Mesodermal cell (in vitro differentiated cells): ENCODE measurements at regions not wholly inside any gene's neighbourhood (a gene's known extent, or its start where the extent isn't known, plus 50 kb on each side); places are given as distances from the start of the nearest gene placed in this dataset.

Source experiments
- H3K27ac ChIP-seq: 2 replicates; pipeline ENCODE4 v1.7.0; 2013; ENCODE audit warnings: mild to moderate bottlenecking, low read depth, low read length, moderate library complexity; ENCODE audit not compliant: severe bottlenecking
- H3K36me3 ChIP-seq: 2 replicates; pipeline ENCODE4 v1.7.1; 2013; ENCODE audit warnings: mild to moderate bottlenecking, low read length, moderate library complexity; ENCODE audit not compliant: control insufficient read depth, insufficient read depth
- H3K4me1 ChIP-seq: one replicate; pipeline ENCODE4 v1.7.1; 2013; ENCODE audit warnings: mild to moderate bottlenecking, low read length; ENCODE audit not compliant: insufficient read depth, control insufficient read depth, poor library complexity, severe bottlenecking
- H3K4me3 ChIP-seq: 2 replicates; pipeline ENCODE4 v1.7.0; 2013; ENCODE audit warnings: low read length, control low read depth, mild to moderate bottlenecking; ENCODE audit not compliant: insufficient read depth, poor library complexity, severe bottlenecking; ENCODE audit errors: extremely low read depth
- H3K9me3 ChIP-seq: 2 replicates; pipeline ENCODE4 v1.7.1; 2013; ENCODE audit warnings: mild to moderate bottlenecking, low read length, moderate library complexity; ENCODE audit not compliant: control insufficient read depth
- WGBS, 2 experiments: methylation state at CpG; one replicate each; pipeline ENCODE4 v1.1.5; 2013; ENCODE audit warnings: missing lambda C conversion rate in 2 of 2; ENCODE audit not compliant: insufficient coverage in 2 of 2; 5-methylcytosine and 5-hydroxymethylcytosine counted together

DNA sequence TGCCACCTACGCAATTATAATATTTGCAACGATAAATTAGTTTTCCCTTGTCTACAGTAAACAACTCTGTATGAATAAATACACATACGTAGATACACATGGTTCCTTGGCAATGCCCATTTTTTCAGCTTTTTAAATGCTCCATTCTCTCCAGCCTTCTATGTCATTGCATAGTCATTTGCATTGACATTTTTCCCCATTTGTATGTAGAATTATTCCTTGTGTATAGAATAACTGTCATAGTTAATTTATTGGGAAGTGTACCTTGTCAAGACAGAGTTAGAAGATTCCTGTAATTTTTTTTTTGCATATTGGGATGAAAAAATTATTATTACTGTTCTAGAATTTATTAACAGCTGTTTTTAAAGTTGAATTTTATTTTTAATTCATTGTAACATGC, 736.7 kb upstream of the DPPA4 start:
- H3K4me1 ChIP-seq = no peaks in the 10 kb centered on the region
- no peaks in the 10 kb centered on the region for H3K36me3 ChIP-seq
- no peak overlapping the region for H3K27ac ChIP-seq
- H3K9me3 ChIP-seq = peaks cover 11% of the 10 kb centered on the region
- WGBS, 2 experiments = 88 to 89% methylated on average over 1 to 3 of the region's 3 CpGs
- H3K4me3 ChIP-seq = no peak overlapping the region

DNA sequence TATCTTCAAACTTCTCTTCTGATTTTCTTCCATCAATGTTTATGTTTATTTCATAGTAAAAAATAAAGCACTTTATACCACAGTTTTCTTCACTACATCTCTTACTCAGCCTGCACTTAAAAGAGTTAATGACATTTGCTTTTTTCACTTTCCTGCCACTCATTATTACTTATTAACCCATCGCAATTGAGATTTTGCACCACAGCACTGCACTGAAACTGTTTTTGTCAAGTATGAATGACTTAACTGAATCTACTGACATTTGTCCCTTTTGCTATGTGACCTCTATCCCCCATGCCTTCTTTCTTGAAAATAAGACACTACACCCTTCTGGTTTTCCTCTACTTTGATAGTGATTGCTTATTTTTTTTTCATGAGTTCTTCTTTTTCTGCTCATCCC, 739.7 kb upstream of the DPPA4 start:
- H3K4me1 ChIP-seq = no peaks in the 10 kb centered on the region

DNA sequence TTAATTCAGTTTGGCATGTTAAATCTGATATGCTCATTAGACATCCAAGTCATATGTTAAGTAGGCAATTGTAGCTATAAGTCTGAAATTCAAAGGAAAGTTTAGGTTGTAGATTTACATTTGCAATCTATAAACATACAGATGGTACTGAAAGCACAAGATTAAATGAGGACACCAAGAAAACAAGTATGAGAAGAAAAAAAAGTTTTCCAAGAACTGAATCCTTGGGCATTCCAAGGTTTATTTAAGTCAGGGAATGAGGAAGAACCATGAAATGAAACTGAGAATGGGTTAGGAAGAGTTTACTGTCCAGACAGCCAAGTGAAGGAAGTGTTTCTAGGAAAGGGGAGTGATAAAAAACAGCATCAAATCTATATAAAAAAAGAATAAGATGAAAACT, 756.1 kb upstream of the DPPA4 start:
- H3K4me3 ChIP-seq = no peak overlapping the region

More for the DNA sequence above, 739.7 kb upstream of the DPPA4 start:
- H3K9me3 ChIP-seq = peaks cover 6% of the 10 kb centered on the region
- WGBS, 2 experiments = 80% methylated on average over 1 of the region's 1 CpG; no CpG with 5 or more reads in 1 of the 2 experiments
- no peak overlapping the region for H3K27ac ChIP-seq
- H3K4me3 ChIP-seq = no peak overlapping the region
- no peaks in the 10 kb centered on the region for H3K36me3 ChIP-seq

DNA sequence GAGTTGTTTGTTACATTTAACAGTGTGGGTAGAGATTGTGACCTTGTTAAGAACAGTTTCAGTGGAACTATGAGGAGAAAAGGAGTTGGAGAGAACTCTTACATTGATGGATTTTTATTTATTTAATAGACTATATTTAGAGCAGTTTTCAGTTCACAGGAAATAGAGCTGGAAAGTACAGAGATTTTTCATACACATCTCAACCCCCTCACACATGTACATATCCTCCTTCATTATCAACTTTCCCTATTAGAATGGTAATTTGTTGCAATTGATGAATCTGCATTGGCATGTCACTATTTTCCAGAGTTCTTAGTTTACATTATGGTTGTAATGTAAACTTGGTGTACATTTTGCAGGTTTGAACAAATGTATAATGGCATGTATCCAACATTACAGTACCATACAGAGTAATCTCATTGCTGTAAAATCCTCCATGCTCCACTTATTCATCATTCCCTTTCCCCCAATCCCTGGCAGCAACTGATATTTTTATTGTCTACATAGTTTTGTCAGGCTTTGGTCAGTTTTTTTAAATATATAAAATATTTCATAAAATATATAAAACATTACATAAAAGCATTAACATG, 756.6 kb upstream of the DPPA4 start:
- no peaks in the 10 kb centered on the region for H3K36me3 ChIP-seq
- H3K9me3 ChIP-seq = no peaks in the 10 kb centered on the region
- H3K4me1 ChIP-seq = no peaks in the 10 kb centered on the region
- H3K4me3 ChIP-seq = no peak overlapping the region
- H3K27ac ChIP-seq = no peak overlapping the region

More for the DNA sequence above, 756.1 kb upstream of the DPPA4 start:
- H3K27ac ChIP-seq = no peak overlapping the region
- no peaks in the 10 kb centered on the region for H3K9me3 ChIP-seq
- H3K4me1 ChIP-seq = no peaks in the 10 kb centered on the region
- H3K36me3 ChIP-seq = no peaks in the 10 kb centered on the region

DNA sequence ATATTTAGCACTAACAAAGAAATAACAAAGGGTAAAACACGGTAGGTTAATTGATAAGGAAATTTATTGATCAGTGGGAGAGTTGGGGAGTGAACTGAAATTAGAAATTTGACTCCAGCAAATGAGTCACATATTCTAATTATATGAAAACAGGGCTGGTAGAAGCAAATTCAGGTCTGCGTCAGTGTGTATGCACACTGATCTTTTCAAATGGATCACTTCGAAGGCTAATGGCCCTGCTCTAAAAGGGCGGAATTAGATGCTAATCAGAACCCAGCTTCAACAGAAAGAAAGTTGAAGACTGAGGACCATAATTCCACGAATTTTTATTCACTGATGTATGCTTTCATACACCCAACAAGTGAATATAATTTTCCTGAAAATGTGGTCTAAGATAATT, 762.4 kb upstream of the DPPA4 start:
- 88 to 93% methylated on average over 2 to 3 of the region's 5 CpGs for WGBS, 2 experiments
- Histone ChIP-seq H3K27ac (no peak overlapping the region), H3K36me3 (no peaks in the 10 kb centered on the region), H3K4me3 (no peak overlapping the region), H3K4me1 (no peaks in the 10 kb centered on the region), H3K9me3 (no peaks in the 10 kb centered on the region)

DNA sequence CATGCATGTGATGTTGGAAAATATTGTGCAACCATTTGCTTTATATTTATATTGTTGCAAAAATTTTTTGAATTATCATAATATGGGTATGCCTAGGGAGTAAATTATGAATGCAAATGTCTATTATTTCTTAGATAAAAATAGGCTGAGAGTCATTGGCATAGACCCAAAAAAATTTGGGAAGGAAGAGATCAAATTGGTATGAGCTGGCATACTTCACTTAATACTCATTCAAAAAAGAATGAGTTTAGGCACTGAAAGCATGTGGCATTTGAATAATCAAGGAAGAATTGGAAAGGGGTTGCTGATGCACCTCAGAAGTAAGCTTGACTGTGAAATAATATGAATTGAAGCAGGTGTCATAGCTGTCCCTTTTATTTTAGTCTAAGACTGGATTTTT, 764.0 kb upstream of the DPPA4 start:
- H3K27ac ChIP-seq = no peak overlapping the region
- no peaks in the 10 kb centered on the region for H3K4me1 ChIP-seq
- no peaks in the 10 kb centered on the region for H3K9me3 ChIP-seq
- H3K36me3 ChIP-seq = no peaks in the 10 kb centered on the region
- no peak overlapping the region for H3K4me3 ChIP-seq

DNA sequence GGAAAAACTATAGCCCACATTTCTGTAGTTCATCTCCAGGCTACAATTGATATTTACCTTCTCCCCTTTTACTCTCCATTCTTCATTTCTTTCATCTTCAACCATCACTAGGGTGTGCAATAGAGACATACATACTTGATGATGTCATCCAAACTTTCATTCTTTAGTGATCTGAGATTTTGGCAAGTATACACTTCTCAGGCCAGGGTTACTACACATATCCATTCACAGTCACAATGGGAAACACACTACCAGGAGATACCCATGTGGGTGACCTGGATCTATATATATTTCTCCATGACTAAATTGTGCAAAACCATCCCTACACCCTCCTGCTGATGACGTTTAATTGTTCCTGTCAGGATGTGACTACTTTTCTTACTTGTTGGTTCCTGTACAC, 769.5 kb upstream of the DPPA4 start:
- Histone ChIP-seq H3K36me3 (no peaks in the 10 kb centered on the region), H3K4me3 (no peak overlapping the region)
- 86 to 100% methylated on average over 1 of the region's 1 CpG for WGBS, 2 experiments

DNA sequence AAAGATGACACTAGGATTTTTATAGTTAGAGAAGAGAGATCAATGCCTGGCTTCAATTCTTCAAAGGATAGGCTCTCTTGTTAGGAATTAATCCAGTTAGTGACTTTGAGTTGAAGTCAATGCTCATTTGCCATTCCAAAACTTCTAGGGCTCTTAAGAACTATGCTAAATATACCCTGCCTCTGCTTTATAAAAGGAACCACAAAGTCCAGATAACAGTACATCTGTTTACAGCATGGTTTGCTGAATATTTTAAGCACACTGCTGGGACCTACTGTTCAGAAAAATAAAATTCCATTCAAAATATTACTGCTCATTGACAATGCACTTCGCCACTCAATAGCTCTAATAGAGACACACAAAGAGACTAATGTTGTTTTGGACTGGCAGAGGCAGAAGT, 786.6 kb upstream of the DPPA4 start:
- WGBS, 2 experiments = no CpG with 5 or more reads among the region's 1 CpG
- H3K4me1 ChIP-seq = no peaks in the 10 kb centered on the region
- no peaks in the 10 kb centered on the region for H3K9me3 ChIP-seq
- H3K27ac ChIP-seq = no peak overlapping the region
- H3K4me3 ChIP-seq = no peak overlapping the region
- H3K36me3 ChIP-seq = no peaks in the 10 kb centered on the region

More for the DNA sequence above, 769.5 kb upstream of the DPPA4 start:
- Histone ChIP-seq H3K4me1 (no peaks in the 10 kb centered on the region), H3K27ac (no peak overlapping the region), H3K9me3 (no peaks in the 10 kb centered on the region)

DNA sequence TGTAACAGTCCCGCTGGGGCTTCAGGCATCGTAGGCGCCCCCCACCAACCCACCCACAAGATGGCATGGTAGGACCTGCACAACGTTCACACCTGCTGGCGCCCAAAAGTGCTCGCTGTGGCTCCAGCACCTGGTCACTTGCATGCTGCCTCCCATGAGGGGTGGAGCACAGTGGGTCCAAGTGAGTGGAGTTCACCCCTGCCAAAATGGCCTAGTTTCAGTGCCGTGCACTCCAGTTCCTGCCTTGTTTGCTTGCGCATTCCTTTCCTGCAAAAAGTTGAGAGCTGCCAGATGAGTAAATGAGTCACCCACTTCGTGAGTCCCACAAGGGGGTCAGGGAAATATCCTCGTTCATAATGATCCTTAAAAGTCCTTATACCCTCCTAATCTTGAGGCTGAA, 788.7 kb upstream of the DPPA4 start:
- H3K36me3 ChIP-seq = no peaks in the 10 kb centered on the region
- H3K4me1 ChIP-seq = no peaks in the 10 kb centered on the region
- WGBS, 2 experiments = 87 to 90% methylated on average over 8 to 9 of the region's 10 CpGs
- H3K27ac ChIP-seq = no peak overlapping the region
- H3K4me3 ChIP-seq = no peak overlapping the region
- H3K9me3 ChIP-seq = no peaks in the 10 kb centered on the region

DNA sequence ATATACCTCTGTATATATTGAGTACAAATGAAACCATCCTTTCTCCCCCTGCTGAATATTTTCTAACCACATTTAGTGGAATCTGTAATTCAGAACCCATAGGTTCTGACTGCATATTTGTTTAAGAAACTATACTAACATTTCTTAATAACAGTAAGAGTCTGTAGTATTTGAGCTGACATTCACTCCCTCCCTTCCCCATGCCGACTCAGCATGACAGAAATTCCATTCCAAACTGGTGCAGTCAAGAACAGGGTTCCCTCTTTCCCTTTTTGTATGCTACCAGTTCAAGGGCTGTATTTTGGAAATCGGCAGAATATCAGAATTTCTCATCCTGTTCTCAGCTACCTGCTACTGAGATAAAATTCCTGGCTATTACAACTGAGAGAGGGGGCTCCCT, 796.6 kb upstream of the DPPA4 start:
- Histone ChIP-seq H3K4me3 (no peak overlapping the region), H3K9me3 (no peaks in the 10 kb centered on the region), H3K36me3 (no peaks in the 10 kb centered on the region), H3K4me1 (no peaks in the 10 kb centered on the region), H3K27ac (no peak overlapping the region)
- WGBS, 2 experiments = 77 to 82% methylated on average over 1 to 2 of the region's 2 CpGs

DNA sequence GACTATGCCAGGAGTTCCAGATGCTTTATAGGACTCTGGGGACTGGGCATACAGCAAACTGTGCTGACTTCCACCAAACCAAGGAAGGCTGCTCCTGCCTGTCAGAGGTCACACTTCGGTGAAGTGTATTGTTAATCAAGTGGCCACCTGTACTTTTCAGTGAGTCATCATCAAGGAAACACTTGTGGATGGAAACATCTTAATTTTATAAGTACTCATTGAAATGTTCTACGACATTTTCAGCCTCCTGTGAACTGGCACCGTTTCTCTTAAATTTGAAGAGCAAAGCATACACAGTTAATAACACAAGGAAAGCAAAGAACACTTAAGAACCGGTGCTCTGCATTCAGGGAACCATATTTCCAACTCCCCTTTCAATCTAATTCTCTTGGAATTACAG, 801.7 kb upstream of the DPPA4 start:
- H3K36me3 ChIP-seq = no peaks in the 10 kb centered on the region
- H3K4me3 ChIP-seq = no peak overlapping the region
- no peak overlapping the region for H3K27ac ChIP-seq
- no peaks in the 10 kb centered on the region for H3K4me1 ChIP-seq
- WGBS, 2 experiments = 74% methylated on average over 3 of the region's 4 CpGs; no CpG with 5 or more reads in 1 of the 2 experiments
- H3K9me3 ChIP-seq = no peaks in the 10 kb centered on the region
